Activated T-helper 17 cell treated with anti-CD3 and anti-CD28 coated beads, Interleukin-2, amount 50 U/mL, for 72 hours (primary cell): ENCODE measurements at regions not wholly inside any gene's neighbourhood (a gene's known extent, or its start where the extent isn't known, plus 50 kb on each side); places are given as distances from the start of the nearest gene placed in this dataset.

Source experiments
- ATAC-seq: fragments of 150-1000 bp; cut with Tn5 transposase; replicated peaks from 2 replicates; pipeline ENCODE4 v1.10.0; 2021; ENCODE audit warnings: mild to moderate bottlenecking, moderate library complexity
- H3K27ac Mint-ChIP-seq: one replicate; pipeline ENCODE4 v1.8.0; 2022; ENCODE audit warnings: mixed read lengths
- H3K27me3 Mint-ChIP-seq: one replicate; pipeline ENCODE4 v1.8.0; 2022; ENCODE audit warnings: mixed read lengths
- H3K36me3 Mint-ChIP-seq: one replicate; pipeline ENCODE4 v1.8.0; 2022; ENCODE audit warnings: low read depth, mild to moderate bottlenecking, mixed read lengths
- H3K4me1 Mint-ChIP-seq: one replicate; pipeline ENCODE4 v1.8.0; 2022; ENCODE audit warnings: mixed read lengths
- H3K4me3 Mint-ChIP-seq: one replicate; pipeline ENCODE4 v1.8.0; 2022; ENCODE audit warnings: mild to moderate bottlenecking, mixed read lengths
- H3K9me3 Mint-ChIP-seq: one replicate; pipeline ENCODE4 v1.8.0; 2022; ENCODE audit warnings: mixed read lengths

GRCh38 chr6:14783594-14783993 lies 462.3 kb upstream of the JARID2 start:
- H3K4me3 Mint-ChIP-seq: no peak overlapping the region
- H3K4me1 Mint-ChIP-seq: peaks cover 7% of the 10 kb centered on the region
- no peaks in the 10 kb centered on the region for H3K27me3 Mint-ChIP-seq
- H3K36me3 Mint-ChIP-seq: no peaks in the 10 kb centered on the region
- H3K27ac Mint-ChIP-seq: no peak overlapping the region
- H3K9me3 Mint-ChIP-seq: no peaks in the 10 kb centered on the region
- ATAC-seq: no peak

- Mint-ChIP-seq H3K36me3 (no peaks in the 10 kb centered on the region), H3K27ac (peak overlapping the region; percentile 65), H3K27me3 (no peaks in the 10 kb centered on the region), H3K4me3 (peak overlapping the region; percentile 77), H3K4me1 (peaks cover 7% of the 10 kb centered on the region), H3K9me3 (no peaks in the 10 kb centered on the region)
- peak; percentile 64 for ATAC-seq
Measured at GRCh38 chr6:14784596-14785492, 461.0 kb upstream of the JARID2 start.

GRCh38 chr6:14785493-14785790 lies 460.4 kb upstream of the JARID2 start:
- Mint-ChIP-seq H3K4me3 (peak overlapping the region; percentile 77), H3K27ac (no peak overlapping the region), H3K27me3 (no peaks in the 10 kb centered on the region), H3K36me3 (no peaks in the 10 kb centered on the region), H3K4me1 (peaks cover 7% of the 10 kb centered on the region), H3K9me3 (no peaks in the 10 kb centered on the region)
- no peak for ATAC-seq

GRCh38 chr6:14786008-14786407 lies 459.9 kb upstream of the JARID2 start:
- Mint-ChIP-seq H3K4me3 (no peak overlapping the region), H3K9me3 (no peaks in the 10 kb centered on the region), H3K36me3 (no peaks in the 10 kb centered on the region)

GRCh38 chr6:14786455-14786854 lies 459.4 kb upstream of the JARID2 start:
- Mint-ChIP-seq H3K27me3 (no peaks in the 10 kb centered on the region), H3K4me3 (no peak overlapping the region), H3K4me1 (peaks cover 4% of the 10 kb centered on the region), H3K27ac (no peak overlapping the region), H3K36me3 (no peaks in the 10 kb centered on the region), H3K9me3 (no peaks in the 10 kb centered on the region)
- ATAC-seq: no peak

More at GRCh38 chr6:14786008-14786407, 459.9 kb upstream of the JARID2 start:
- H3K27me3 Mint-ChIP-seq: no peaks in the 10 kb centered on the region
- peaks cover 6% of the 10 kb centered on the region for H3K4me1 Mint-ChIP-seq
- no peak for ATAC-seq
- no peak overlapping the region for H3K27ac Mint-ChIP-seq

GRCh38 chr6:14787250-14787649 lies 458.6 kb upstream of the JARID2 start:
- peaks cover 5% of the 10 kb centered on the region for H3K4me1 Mint-ChIP-seq
- peak; percentile 63 for ATAC-seq

GRCh38 chr6:14787677-14788076 lies 458.2 kb upstream of the JARID2 start:
- Mint-ChIP-seq H3K4me3 (no peak overlapping the region), H3K4me1 (peaks cover 7% of the 10 kb centered on the region), H3K27me3 (no peaks in the 10 kb centered on the region), H3K36me3 (no peaks in the 10 kb centered on the region), H3K9me3 (no peaks in the 10 kb centered on the region), H3K27ac (no peak overlapping the region)
- no peak for ATAC-seq

More at GRCh38 chr6:14787250-14787649, 458.6 kb upstream of the JARID2 start:
- Mint-ChIP-seq H3K9me3 (no peaks in the 10 kb centered on the region), H3K4me3 (no peak overlapping the region), H3K36me3 (no peaks in the 10 kb centered on the region), H3K27ac (peak overlapping the region; percentile 44), H3K27me3 (no peaks in the 10 kb centered on the region)

- Mint-ChIP-seq H3K9me3 (no peaks in the 10 kb centered on the region), H3K36me3 (no peaks in the 10 kb centered on the region), H3K4me1 (peaks cover 4% of the 10 kb centered on the region), H3K27ac (no peak overlapping the region), H3K4me3 (no peak overlapping the region), H3K27me3 (no peaks in the 10 kb centered on the region)
- no peak for ATAC-seq
Measured at GRCh38 chr6:14789996-14790395, 455.9 kb upstream of the JARID2 start.

GRCh38 chr6:14790976-14791375 lies 454.9 kb upstream of the JARID2 start:
- ATAC-seq: no peak
- Mint-ChIP-seq H3K27me3 (no peaks in the 10 kb centered on the region), H3K36me3 (no peaks in the 10 kb centered on the region), H3K4me1 (peaks cover 4% of the 10 kb centered on the region), H3K27ac (no peak overlapping the region), H3K9me3 (no peaks in the 10 kb centered on the region), H3K4me3 (no peak overlapping the region)

- no peaks in the 10 kb centered on the region for H3K27me3 Mint-ChIP-seq
- H3K27ac Mint-ChIP-seq: no peak overlapping the region
- no peak overlapping the region for H3K4me3 Mint-ChIP-seq
Measured at GRCh38 chr6:14791526-14791925, 454.3 kb upstream of the JARID2 start.

GRCh38 chr6:14792118-14792955 lies 453.5 kb upstream of the JARID2 start:
- Mint-ChIP-seq H3K9me3 (no peaks in the 10 kb centered on the region), H3K4me3 (no peak overlapping the region), H3K27ac (no peak overlapping the region), H3K36me3 (no peaks in the 10 kb centered on the region), H3K4me1 (peaks cover 4% of the 10 kb centered on the region), H3K27me3 (no peaks in the 10 kb centered on the region)
- no peak for ATAC-seq

More at GRCh38 chr6:14791526-14791925, 454.3 kb upstream of the JARID2 start:
- no peaks in the 10 kb centered on the region for H3K9me3 Mint-ChIP-seq
- no peaks in the 10 kb centered on the region for H3K36me3 Mint-ChIP-seq
- peaks cover 4% of the 10 kb centered on the region for H3K4me1 Mint-ChIP-seq
- ATAC-seq: peak; percentile 43

- Mint-ChIP-seq H3K9me3 (no peaks in the 10 kb centered on the region), H3K27me3 (no peaks in the 10 kb centered on the region), H3K36me3 (no peaks in the 10 kb centered on the region), H3K27ac (no peak overlapping the region), H3K4me1 (peaks cover 17% of the 10 kb centered on the region), H3K4me3 (no peak overlapping the region)
- no peak for ATAC-seq
Measured at GRCh38 chr6:14795451-14795850, 450.4 kb upstream of the JARID2 start.

GRCh38 chr6:14796974-14797762 lies 448.7 kb upstream of the JARID2 start:
- no peak for ATAC-seq
- Mint-ChIP-seq H3K9me3 (no peaks in the 10 kb centered on the region), H3K36me3 (no peaks in the 10 kb centered on the region), H3K4me3 (no peak overlapping the region), H3K4me1 (peaks cover 16% of the 10 kb centered on the region), H3K27ac (peak overlapping the region; percentile 46), H3K27me3 (no peaks in the 10 kb centered on the region)

- H3K27ac Mint-ChIP-seq: peak overlapping the region; percentile 46
- peaks cover 13% of the 10 kb centered on the region for H3K4me1 Mint-ChIP-seq
- ATAC-seq: no peak
- no peaks in the 10 kb centered on the region for H3K36me3 Mint-ChIP-seq
- H3K9me3 Mint-ChIP-seq: no peaks in the 10 kb centered on the region
- H3K27me3 Mint-ChIP-seq: no peaks in the 10 kb centered on the region
- H3K4me3 Mint-ChIP-seq: no peak overlapping the region
Measured at GRCh38 chr6:14797875-14798593, 447.8 kb upstream of the JARID2 start.
